IMR-90 (cell line): ENCODE measurements at regions not wholly inside any gene's neighbourhood (a gene's known extent, or its start where the extent isn't known, plus 50 kb on each side); places are given as distances from the start of the nearest gene placed in this dataset.

Experiments used
- ATAC-seq: fragments of 200-7000 bp; cut with Tn5 transposase; 2 replicates; pipeline ENCODE4 v1.9.1; 2020; ENCODE audit warnings: low read depth, mild to moderate bottlenecking, moderate library complexity
- BruUV-seq: library from RNA; stranded (reverse); fragments of 400-500 nt; replicated peaks from 2 replicates; lab custom pipeline; 2021; lab: Mats Ljungman, UMichigan
- CTCF ChIA-PET: fragments of 300-600 bp; formaldehyde crosslinking; extraction: SDS; loops from one replicate; lab custom pipeline; 2021; ENCODE audit warnings: antibody characterized with exemption; lab: Yijun Ruan, JAX
- POLR2A ChIA-PET: fragments of 300-600 bp; sonication (Branson Sonifier 250); formaldehyde crosslinking; loops from one replicate; lab custom pipeline; 2022; ENCODE audit warnings: antibody characterized with exemption; ENCODE audit not compliant: unreplicated experiment; lab: Charles Lee
- DNase-seq: peaks from one replicate; pipeline ENCODE4 v3.0.0; 2013
- H2AFZ ChIP-seq: replicated peaks from 2 replicates; pipeline ENCODE3; 2013; ENCODE audit warnings: low read length, mild to moderate bottlenecking; ENCODE audit not compliant: poor library complexity
- H2AK5ac ChIP-seq: 2 replicates; pipeline ENCODE4 v1.6.1; 2013; ENCODE audit warnings: low read depth, low read length, inconsistent platforms
- H2AK9ac ChIP-seq: replicated peaks from 2 replicates; pipeline ENCODE3; 2013; ENCODE audit warnings: mild to moderate bottlenecking, low read depth, low read length, moderate library complexity; ENCODE audit not compliant: poor library complexity
- H2BK120ac ChIP-seq: 2 replicates; pipeline ENCODE4 v1.6.1; 2013; ENCODE audit warnings: low read depth, low read length, inconsistent platforms
- H2BK15ac ChIP-seq: 3 replicates; pipeline ENCODE4 v1.6.1; 2013; ENCODE audit warnings: low read depth, low read length, inconsistent platforms
- H2BK20ac ChIP-seq: 2 replicates; pipeline ENCODE4 v1.6.1; 2013; ENCODE audit warnings: low read depth, mild to moderate bottlenecking, inconsistent platforms, low read length, moderate library complexity
- H2BK5ac ChIP-seq: 2 replicates; pipeline ENCODE4 v1.6.1; 2013; ENCODE audit warnings: mild to moderate bottlenecking, low read depth, low read length, inconsistent platforms; ENCODE audit not compliant: poor library complexity, severe bottlenecking
- H3K14ac ChIP-seq: replicated peaks from 2 replicates; pipeline ENCODE4 v1.6.1; 2013; ENCODE audit warnings: low read depth, low read length, inconsistent platforms
- H3K18ac ChIP-seq: 2 replicates; pipeline ENCODE4 v1.6.1; 2013; ENCODE audit warnings: low read depth, low read length, control low read depth
- H3K23ac ChIP-seq: 2 replicates; pipeline ENCODE4 v1.6.1; 2013; ENCODE audit warnings: low read depth, low read length, inconsistent platforms
- H3K27ac ChIP-seq: 2 replicates; pipeline ENCODE4 v1.5.1; 2013; ENCODE audit warnings: mild to moderate bottlenecking, control low read depth, low read length; ENCODE audit not compliant: insufficient read depth
- H3K27me3 ChIP-seq: 2 replicates; pipeline ENCODE4 v1.6.1; 2013; ENCODE audit warnings: low read length; ENCODE audit not compliant: control insufficient read depth, insufficient read depth
- H3K36me3 ChIP-seq: 2 replicates; pipeline ENCODE4 v1.6.1; 2013; ENCODE audit warnings: low read length, mixed read lengths; ENCODE audit not compliant: control insufficient read depth, insufficient read depth
- H3K4ac ChIP-seq: 2 replicates; pipeline ENCODE4 v1.6.1; 2013; ENCODE audit warnings: low read depth, low read length, inconsistent platforms
- H3K4me1 ChIP-seq: 2 replicates; pipeline ENCODE4 v1.6.1; 2013; ENCODE audit warnings: low read length, mixed read lengths; ENCODE audit not compliant: control insufficient read depth, insufficient read depth
- H3K4me2 ChIP-seq: 2 replicates; pipeline ENCODE4 v1.6.1; 2013; ENCODE audit warnings: low read depth, mild to moderate bottlenecking, control low read depth, low read length, moderate library complexity
- H3K4me3 ChIP-seq: 2 replicates; pipeline ENCODE4 v1.5.1; 2013; ENCODE audit warnings: low read depth, mild to moderate bottlenecking, control low read depth, low read length, moderate library complexity; ENCODE audit not compliant: insufficient read depth
- H3K56ac ChIP-seq: 2 replicates; pipeline ENCODE4 v1.6.1; 2013; ENCODE audit warnings: low read length, inconsistent platforms; ENCODE audit not compliant: insufficient read depth; ENCODE audit errors: extremely low read depth
- H3K79me1 ChIP-seq, 2 experiments: 2 replicates each; pipeline ENCODE4 v1.6.1; 2013; ENCODE audit warnings: low read length in 2 of 2, inconsistent platforms in 1 of 2, low read depth in 1 of 2
- H3K9ac ChIP-seq: 2 replicates; pipeline ENCODE4 v1.6.1; 2013; ENCODE audit warnings: low read depth, low read length, control low read depth
- H3K9me1 ChIP-seq: 2 replicates; pipeline ENCODE4 v1.6.1; 2013; ENCODE audit warnings: low read length, inconsistent platforms; ENCODE audit not compliant: insufficient read depth
- H3K9me3 ChIP-seq: 2 replicates; pipeline ENCODE4 v1.6.1; 2013; ENCODE audit warnings: low read length; ENCODE audit not compliant: control insufficient read depth, insufficient read depth
- H4K20me1 ChIP-seq: 2 replicates; pipeline ENCODE4 v1.6.1; 2013; ENCODE audit warnings: low read length, inconsistent platforms; ENCODE audit not compliant: insufficient read depth
- H4K5ac ChIP-seq: 2 replicates; pipeline ENCODE4 v1.6.1; 2013; ENCODE audit warnings: mild to moderate bottlenecking, low read depth, low read length, control low read depth
- H4K8ac ChIP-seq, 2 experiments: 2 replicates each; pipeline ENCODE4 v1.6.1; 2013; ENCODE audit warnings: low read depth in 2 of 2, low read length in 2 of 2, control low read depth in 1 of 2, inconsistent platforms in 1 of 2
- H4K91ac ChIP-seq: 2 replicates; pipeline ENCODE4 v1.6.1; 2013; ENCODE audit warnings: low read depth, low read length, inconsistent platforms; ENCODE audit not compliant: insufficient read depth
- BHLHE40 ChIP-seq: fragments of 150-350 bp; IDR thresholded peaks from 2 replicates; pipeline ENCODE4 v1.6.1; 2016; ENCODE audit warnings: mild to moderate bottlenecking, low read depth, low read length
- CEBPB ChIP-seq: IDR thresholded peaks from 2 replicates; pipeline ENCODE4 v1.6.1; 2012; ENCODE audit warnings: low read depth, low read length, improper control_type of control experiment
- FOS ChIP-seq: fragments of 150-350 bp; IDR thresholded peaks from 2 replicates; pipeline ENCODE4 v1.6.1; 2016; ENCODE audit warnings: low read depth, low read length
- MAFK ChIP-seq: IDR thresholded peaks from 2 replicates; pipeline ENCODE4 v1.6.1; 2012; ENCODE audit warnings: low read depth, low read length, improper control_type of control experiment
- MAZ ChIP-seq: IDR thresholded peaks from 2 replicates; pipeline ENCODE4 v1.6.1; 2012; ENCODE audit warnings: low read depth, mild to moderate bottlenecking, low read length, improper control_type of control experiment, moderate library complexity, borderline replicate concordance
- MXI1 ChIP-seq: IDR thresholded peaks from 2 replicates; pipeline ENCODE4 v1.6.1; 2012; ENCODE audit warnings: low read depth, mild to moderate bottlenecking, low read length, moderate library complexity, borderline replicate concordance
- NFE2L2 ChIP-seq: fragments of 150-350 bp; IDR thresholded peaks from 2 replicates; pipeline ENCODE4 v1.6.1; 2016; ENCODE audit warnings: low read depth, mild to moderate bottlenecking, low read length
- POLR2A ChIP-seq: IDR thresholded peaks from 2 replicates; pipeline ENCODE4 v1.6.1; 2012; ENCODE audit warnings: mild to moderate bottlenecking, low read depth, low read length
- RAD21 ChIP-seq: IDR thresholded peaks from 2 replicates; pipeline ENCODE4 v1.6.1; 2012; ENCODE audit warnings: low read length, improper control_type of control experiment
- RCOR1 ChIP-seq: IDR thresholded peaks from 2 replicates; pipeline ENCODE4 v1.6.1; 2012; ENCODE audit warnings: mild to moderate bottlenecking, low read length, improper control_type of control experiment; ENCODE audit not compliant: insufficient replicate concordance
- RFX5 ChIP-seq: IDR thresholded peaks from 2 replicates; pipeline ENCODE4 v1.8.0; 2012; ENCODE audit warnings: low read depth, mild to moderate bottlenecking, low read length, moderate library complexity
- WGBS, 2 experiments: methylation state at CpG; one replicate each; pipeline versions ENCODE4 v1.1.5 to v1.1.7; 2013; ENCODE audit warnings: missing lambda C conversion rate in 2 of 2; ENCODE audit not compliant: insufficient read length in 1 of 2; ENCODE audit errors: extremely low coverage in 2 of 2; 5-methylcytosine and 5-hydroxymethylcytosine counted together
- dilution Hi-C: fragments of 300-500 bp; cut with HindIII; formaldehyde crosslinking; loops from one replicate; pipeline ENCODE4 v1.14.3; 2018; ENCODE audit warnings: low sequenced_read_pairs; ENCODE audit not compliant: unreplicated experiment
- in situ Hi-C: fragments of 300-500 bp; cut with MboI; formaldehyde crosslinking; loops from 3 replicates; pipeline ENCODE4 v1.14.3; 2019; ENCODE audit warnings: low sequenced_read_pairs, inconsistent platforms, mixed read lengths
- intact Hi-C: fragments of 100-400 bp; cut with micrococcal nuclease; formaldehyde crosslinking; loops from 2 replicates; pipeline ENCODE4 v1.10.0; 2022
- TF ChIP-seq, protein P1 (sequence below): conservative IDR thresholded peaks from 2 replicates; pipeline ENCODE4 v1.5.1; 2012; ENCODE audit warnings: mild to moderate bottlenecking, low read depth, low read length, improper control_type of control experiment

DNA sequence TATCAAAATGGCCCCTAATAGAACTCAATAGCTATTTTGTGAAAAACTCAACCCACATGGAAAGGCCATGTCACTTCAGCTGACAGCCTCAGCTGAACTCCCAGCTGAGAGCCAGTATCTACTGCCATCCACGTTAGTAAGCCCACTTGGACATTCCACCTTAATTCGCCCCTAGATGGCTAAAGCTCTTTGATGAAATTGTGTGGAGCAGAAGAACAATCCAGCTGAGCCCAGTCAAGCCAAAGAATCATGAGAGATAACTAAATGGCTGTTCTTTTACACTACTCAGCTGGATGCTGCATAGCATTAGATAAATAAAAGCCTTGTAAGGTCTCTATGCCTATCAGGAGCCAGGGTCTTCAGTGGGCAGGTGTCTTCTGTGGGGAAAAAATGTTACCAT, 396.8 kb downstream of the AASDHPPT start:
- H4K20me1 ChIP-seq, result no peaks in the 10 kb centered on the region
- no peak overlapping the region for H3K4ac ChIP-seq
- H3K9me3 ChIP-seq, result peaks cover 4% of the 10 kb centered on the region; the same call in 1 of the 2 replicates
- BruUV-seq, result no TSS peak
- CTCF ChIA-PET, result no interaction called here
- no peak overlapping the region for H4K91ac ChIP-seq
- H3K14ac ChIP-seq, result no peak overlapping the region
- H2BK15ac ChIP-seq, result no peak overlapping the region
- no peak overlapping the region for H3K27ac ChIP-seq
- H2AK9ac ChIP-seq, result no peak overlapping the region
- TF ChIP-seq BHLHE40, result no peak
- TF ChIP-seq RFX5, result no peak
- no peak for TF ChIP-seq RAD21
- TF ChIP-seq MAFK, result no peak
- no peak for TF ChIP-seq RCOR1
- TF ChIP-seq MXI1, result no peak
- TF ChIP-seq CEBPB, result no peak
- TF ChIP-seq MAZ, result no peak
- TF ChIP-seq NFE2L2, result no peak
- TF ChIP-seq, protein P1, sequence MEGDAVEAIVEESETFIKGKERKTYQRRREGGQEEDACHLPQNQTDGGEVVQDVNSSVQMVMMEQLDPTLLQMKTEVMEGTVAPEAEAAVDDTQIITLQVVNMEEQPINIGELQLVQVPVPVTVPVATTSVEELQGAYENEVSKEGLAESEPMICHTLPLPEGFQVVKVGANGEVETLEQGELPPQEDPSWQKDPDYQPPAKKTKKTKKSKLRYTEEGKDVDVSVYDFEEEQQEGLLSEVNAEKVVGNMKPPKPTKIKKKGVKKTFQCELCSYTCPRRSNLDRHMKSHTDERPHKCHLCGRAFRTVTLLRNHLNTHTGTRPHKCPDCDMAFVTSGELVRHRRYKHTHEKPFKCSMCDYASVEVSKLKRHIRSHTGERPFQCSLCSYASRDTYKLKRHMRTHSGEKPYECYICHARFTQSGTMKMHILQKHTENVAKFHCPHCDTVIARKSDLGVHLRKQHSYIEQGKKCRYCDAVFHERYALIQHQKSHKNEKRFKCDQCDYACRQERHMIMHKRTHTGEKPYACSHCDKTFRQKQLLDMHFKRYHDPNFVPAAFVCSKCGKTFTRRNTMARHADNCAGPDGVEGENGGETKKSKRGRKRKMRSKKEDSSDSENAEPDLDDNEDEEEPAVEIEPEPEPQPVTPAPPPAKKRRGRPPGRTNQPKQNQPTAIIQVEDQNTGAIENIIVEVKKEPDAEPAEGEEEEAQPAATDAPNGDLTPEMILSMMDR, result no peak
- TF ChIP-seq FOS, result no peak
- no peak for TF ChIP-seq POLR2A
- no peaks in the 10 kb centered on the region for H3K36me3 ChIP-seq
- no peak overlapping the region for H2AFZ ChIP-seq
- intact Hi-C loops, result no loop called here
- no peak overlapping the region for H4K8ac ChIP-seq
- H3K4me1 ChIP-seq, result peaks cover 4% of the 10 kb centered on the region; the same call in 1 of the 2 replicates
- ATAC-seq, result no peak
- POLR2A ChIA-PET, result no interaction called here
- H3K27me3 ChIP-seq, result no peaks in the 10 kb centered on the region
- DNase-seq, result no peak
- H2BK5ac ChIP-seq, result no peak overlapping the region
- no peak overlapping the region for H2BK20ac ChIP-seq
- no peak overlapping the region for H3K18ac ChIP-seq
- H4K5ac ChIP-seq, result no peak overlapping the region
- no peak overlapping the region for H3K4me3 ChIP-seq
- no peaks in the 10 kb centered on the region; the same call in 1 of the 2 replicates for H3K9me1 ChIP-seq
- H3K9ac ChIP-seq, result no peak overlapping the region
- in situ Hi-C loops, result no loop called here
- H3K56ac ChIP-seq, result no peak overlapping the region
- WGBS, 2 experiments, result no CpG with 5 or more reads among the region's 2 CpGs
- no peak overlapping the region for H3K4me2 ChIP-seq
- no peak overlapping the region for H2BK120ac ChIP-seq
- no peak overlapping the region for H3K23ac ChIP-seq
- no peak overlapping the region for H2AK5ac ChIP-seq
- H3K79me1 ChIP-seq, result no peaks in the 10 kb centered on the region
- dilution Hi-C loops, result no loop called here
